ENCODE measurements at regions not wholly inside any gene's neighbourhood (a gene's known extent, or its start where the extent isn't known, plus 50 kb on each side); places are given as distances from the start of the nearest gene placed in this dataset.

DNA sequence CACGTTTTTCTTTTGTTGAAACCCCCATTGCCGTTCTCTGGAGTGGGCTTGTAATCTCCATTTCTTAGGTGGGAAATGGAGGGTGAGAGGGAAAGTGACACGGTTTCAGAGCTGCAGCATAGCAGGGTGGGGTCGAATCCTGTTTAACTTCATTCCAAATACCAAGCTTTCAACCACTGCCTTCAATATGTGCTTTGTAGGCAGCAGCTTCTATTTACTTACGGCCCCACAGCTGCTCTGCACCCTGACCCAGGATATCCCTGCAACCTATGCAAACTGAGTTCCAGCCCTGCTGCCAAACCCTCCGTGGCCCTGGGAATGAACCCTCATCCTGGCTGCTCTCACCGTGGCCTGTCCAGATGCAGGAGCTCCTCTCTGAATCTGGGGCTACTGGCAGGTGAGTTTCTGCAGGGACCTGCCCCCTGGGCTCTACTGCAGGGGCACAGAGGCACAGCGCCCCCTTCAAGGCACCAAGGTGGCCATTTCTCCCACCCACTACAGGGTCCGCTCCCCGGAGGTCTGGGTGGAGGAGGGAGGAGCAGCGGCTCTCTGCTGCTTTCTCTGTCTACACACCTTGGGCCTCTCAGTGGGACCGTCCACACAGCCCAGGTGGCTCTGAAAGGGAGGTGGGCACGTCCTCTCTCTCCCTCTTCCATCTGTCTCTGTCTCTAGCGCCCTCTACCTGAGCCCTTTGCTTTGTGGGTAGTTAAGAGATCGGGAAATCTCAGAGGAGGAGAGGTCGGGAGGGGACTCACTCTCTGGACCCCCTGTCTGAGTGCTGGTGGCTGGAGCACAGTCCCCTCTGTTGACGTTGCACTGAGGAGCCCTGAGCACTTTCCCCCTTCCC, 279.1 kb downstream of the BRD1 start:
- H3K4me3 ChIP-seq (ENCODE audit: low read depth, low read length), result no peak overlapping the region
- no peaks in the 10 kb centered on the region for H3K27me3 ChIP-seq (ENCODE audit: control insufficient read depth, insufficient read depth, low read length)
- H3K36me3 ChIP-seq (ENCODE audit: control insufficient read depth, insufficient read depth, low read length), result no peaks in the 10 kb centered on the region
- TF ChIP-seq, protein P1, sequence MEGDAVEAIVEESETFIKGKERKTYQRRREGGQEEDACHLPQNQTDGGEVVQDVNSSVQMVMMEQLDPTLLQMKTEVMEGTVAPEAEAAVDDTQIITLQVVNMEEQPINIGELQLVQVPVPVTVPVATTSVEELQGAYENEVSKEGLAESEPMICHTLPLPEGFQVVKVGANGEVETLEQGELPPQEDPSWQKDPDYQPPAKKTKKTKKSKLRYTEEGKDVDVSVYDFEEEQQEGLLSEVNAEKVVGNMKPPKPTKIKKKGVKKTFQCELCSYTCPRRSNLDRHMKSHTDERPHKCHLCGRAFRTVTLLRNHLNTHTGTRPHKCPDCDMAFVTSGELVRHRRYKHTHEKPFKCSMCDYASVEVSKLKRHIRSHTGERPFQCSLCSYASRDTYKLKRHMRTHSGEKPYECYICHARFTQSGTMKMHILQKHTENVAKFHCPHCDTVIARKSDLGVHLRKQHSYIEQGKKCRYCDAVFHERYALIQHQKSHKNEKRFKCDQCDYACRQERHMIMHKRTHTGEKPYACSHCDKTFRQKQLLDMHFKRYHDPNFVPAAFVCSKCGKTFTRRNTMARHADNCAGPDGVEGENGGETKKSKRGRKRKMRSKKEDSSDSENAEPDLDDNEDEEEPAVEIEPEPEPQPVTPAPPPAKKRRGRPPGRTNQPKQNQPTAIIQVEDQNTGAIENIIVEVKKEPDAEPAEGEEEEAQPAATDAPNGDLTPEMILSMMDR (IDR thresholded peaks at IDR 0.05; ENCODE audit: insufficient read depth, low read length, severe bottlenecking), result no peak
- FAIRE-seq, result no peak
- DNase-seq (ENCODE audit: low read depth), result no peak

DNA sequence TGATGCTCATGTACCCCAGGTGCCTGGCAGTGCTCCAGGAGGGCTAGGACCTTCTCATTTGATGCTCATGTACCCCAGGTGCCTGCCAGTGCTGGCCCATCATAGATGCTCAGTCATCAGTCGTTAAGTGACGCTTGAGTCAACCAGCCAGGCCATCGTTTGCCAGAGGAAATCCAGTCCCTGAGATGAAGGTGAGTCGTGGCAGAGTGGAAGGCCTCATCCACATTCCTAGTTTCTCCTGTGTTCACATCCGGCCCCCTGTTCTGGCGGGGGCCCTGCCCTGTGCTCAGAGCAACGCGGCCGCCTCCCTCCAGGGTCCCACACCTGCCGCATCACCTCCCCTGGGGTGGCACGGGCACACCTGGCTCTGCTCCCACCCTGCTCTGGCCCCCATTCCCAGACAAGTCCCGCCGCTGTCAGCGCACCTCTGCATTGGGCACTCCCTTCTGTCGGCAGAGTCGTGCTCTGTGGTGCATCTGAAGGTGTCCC, 279.9 kb downstream of the BRD1 start:
- TF ChIP-seq, protein P1 (IDR thresholded peaks at IDR 0.05; ENCODE audit: insufficient read depth, low read length, severe bottlenecking), result no peak
- DNase-seq (ENCODE audit: low read depth) (no peak), FAIRE-seq (peak; percentile 13)
- Histone ChIP-seq H3K36me3 (ENCODE audit: control insufficient read depth, insufficient read depth, low read length) (no peaks in the 10 kb centered on the region), H3K27me3 (ENCODE audit: control insufficient read depth, insufficient read depth, low read length) (no peaks in the 10 kb centered on the region), H3K4me3 (ENCODE audit: low read depth, low read length) (no peak overlapping the region)

DNA sequence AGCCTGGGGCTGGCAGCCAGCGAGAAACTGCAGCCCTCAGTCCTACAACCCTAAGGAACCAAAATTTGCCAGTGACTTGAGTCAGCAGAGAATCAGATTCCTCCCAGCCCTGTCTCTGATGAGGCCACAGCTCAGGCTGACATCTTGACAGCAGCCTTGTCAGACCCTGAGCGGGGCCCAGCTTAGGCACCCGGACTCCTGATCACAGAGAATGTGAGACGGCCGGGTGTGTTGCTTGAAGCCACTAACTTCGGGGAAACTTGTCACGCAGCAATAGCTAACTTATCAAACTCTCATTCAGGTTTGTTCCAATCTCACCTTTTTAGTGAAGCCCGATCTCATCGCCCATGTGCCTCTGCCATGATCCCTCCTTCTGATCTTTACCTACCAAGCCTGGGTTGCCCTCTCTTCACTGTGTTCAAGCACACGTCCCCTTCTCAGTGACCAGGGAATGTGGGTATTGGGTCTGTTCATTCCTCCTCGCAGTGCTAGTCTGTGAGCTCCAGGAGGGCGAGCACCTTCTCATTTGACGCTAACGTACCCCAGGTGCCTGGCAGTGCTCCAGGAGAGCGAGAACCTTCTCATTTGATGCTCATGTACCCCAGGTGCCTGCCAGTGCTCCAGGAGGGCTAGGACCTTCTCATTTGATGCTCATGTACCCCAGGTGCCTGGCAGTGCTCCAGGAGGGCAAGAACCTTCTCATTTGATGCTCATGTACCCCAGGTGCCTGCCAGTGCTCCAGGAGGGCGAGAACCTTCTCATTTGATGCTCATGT, 280.7 kb downstream of the BRD1 start:
- no peaks in the 10 kb centered on the region for H3K36me3 ChIP-seq (ENCODE audit: control insufficient read depth, insufficient read depth, low read length)
- DNase-seq (ENCODE audit: low read depth) (no peak), FAIRE-seq (no peak)
- TF ChIP-seq, protein P1 (IDR thresholded peaks at IDR 0.05; ENCODE audit: insufficient read depth, low read length, severe bottlenecking), result no peak
- no peak overlapping the region for H3K4me3 ChIP-seq (ENCODE audit: low read depth, low read length)
- H3K27me3 ChIP-seq (ENCODE audit: control insufficient read depth, insufficient read depth, low read length), result no peaks in the 10 kb centered on the region

DNA sequence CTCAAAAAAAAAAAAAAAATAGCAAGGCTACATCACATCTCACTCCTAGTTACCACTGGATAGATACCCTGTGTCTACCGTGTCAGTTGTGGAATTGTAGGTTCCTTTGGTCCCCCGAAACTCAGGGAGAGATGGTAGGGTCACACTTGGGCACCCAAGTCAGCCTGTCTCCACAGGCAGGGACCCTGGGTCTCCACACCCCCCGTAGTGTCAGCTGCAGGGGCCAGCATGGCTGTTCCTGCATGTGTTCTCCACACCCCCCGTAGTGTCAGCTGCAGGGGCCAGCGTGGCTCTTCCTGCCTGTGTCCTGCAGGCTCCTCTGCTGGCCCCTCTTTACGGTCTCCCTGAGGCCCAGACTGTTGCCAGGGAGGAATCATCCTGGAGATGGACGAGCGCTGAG, 282.1 kb downstream of the BRD1 start:
- Histone ChIP-seq H3K4me3 (ENCODE audit: low read depth, low read length) (no peak overlapping the region), H3K27me3 (ENCODE audit: control insufficient read depth, insufficient read depth, low read length) (no peaks in the 10 kb centered on the region), H3K36me3 (ENCODE audit: control insufficient read depth, insufficient read depth, low read length) (no peaks in the 10 kb centered on the region)
- DNase-seq (ENCODE audit: low read depth) (no peak), FAIRE-seq (no peak)
- TF ChIP-seq, protein P1 (IDR thresholded peaks at IDR 0.05; ENCODE audit: insufficient read depth, low read length, severe bottlenecking), result no peak

DNA sequence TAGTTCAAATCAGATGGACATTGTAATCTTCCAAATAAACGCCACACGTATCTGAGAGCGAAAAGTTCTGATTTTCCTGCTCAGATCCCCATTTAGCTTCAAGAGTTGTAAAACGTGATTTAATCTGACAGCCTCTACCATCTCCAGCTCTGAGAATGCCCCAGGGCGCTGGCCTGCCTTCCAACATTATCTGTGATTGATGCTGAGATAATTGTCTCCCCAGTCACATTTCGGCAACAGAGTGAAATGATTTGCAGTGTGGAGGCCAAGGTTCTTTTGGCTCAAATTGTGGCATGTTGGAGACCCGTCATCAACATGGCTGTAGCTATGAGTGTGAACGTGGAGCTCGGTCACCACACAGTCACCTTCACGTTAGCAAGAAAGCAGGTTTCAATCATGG, 283.4 kb downstream of the BRD1 start:
- H3K27me3 ChIP-seq (ENCODE audit: control insufficient read depth, insufficient read depth, low read length), result no peaks in the 10 kb centered on the region
- H3K4me3 ChIP-seq (ENCODE audit: low read depth, low read length), result no peak overlapping the region
- no peaks in the 10 kb centered on the region for H3K36me3 ChIP-seq (ENCODE audit: control insufficient read depth, insufficient read depth, low read length)
- TF ChIP-seq, protein P1 (IDR thresholded peaks at IDR 0.05; ENCODE audit: insufficient read depth, low read length, severe bottlenecking), result no peak
- FAIRE-seq, result no peak
- DNase-seq (ENCODE audit: low read depth), result no peak

Measured in bronchial epithelial cell (primary cell).